ENCODE measurements at regions not wholly inside any gene's neighbourhood (a gene's known extent, or its start where the extent isn't known, plus 50 kb on each side); places are given as distances from the start of the nearest gene placed in this dataset.

DNA sequence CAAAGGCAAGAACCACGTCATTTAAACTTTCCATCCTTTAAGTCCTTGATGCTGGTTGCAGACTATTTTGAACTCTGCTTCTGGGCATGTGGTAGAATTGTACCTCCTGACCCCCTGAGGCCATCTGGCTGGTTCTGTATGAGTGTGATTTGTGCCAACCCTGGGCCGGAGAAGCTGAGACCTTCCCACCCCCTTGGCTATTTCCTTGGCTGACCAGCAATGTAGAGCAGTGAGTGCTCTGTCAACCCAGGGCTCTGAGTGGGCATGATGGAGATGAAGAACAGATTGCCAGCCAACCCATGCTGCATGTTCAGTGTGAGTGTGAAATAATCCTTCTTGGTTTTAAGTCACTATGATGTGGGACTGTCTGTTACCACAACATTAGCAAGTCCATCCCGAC lies 82.1 kb upstream of the RASGRP1 start:
- Histone ChIP-seq H3K4me1 (ENCODE audit: control insufficient read depth in 5 of 5, insufficient read depth in 5 of 5, low read length in 5 of 5) (peaks cover 0 to 1% (median 0%) of the 10 kb centered on the region in 5 donors), H3K9me3 (ENCODE audit: control insufficient read depth in 4 of 4, insufficient read depth in 3 of 4, low read length in 3 of 4) (peaks cover 0 to 4% (median 0%) of the 10 kb centered on the region in 4 donors), H3K36me3 (ENCODE audit: control insufficient read depth in 4 of 4, insufficient read depth in 4 of 4, low read length in 4 of 4) (no peaks in the 10 kb centered on the region), H3K27me3 (ENCODE audit: control insufficient read depth in 3 of 3, insufficient read depth in 3 of 3, low read length in 2 of 3) (no peaks in the 10 kb centered on the region), H3K27ac (ENCODE audit: low read depth in 1 of 2, low read length in 1 of 2) (no peak overlapping the region), H3K9ac (ENCODE audit: insufficient read depth in 1 of 2, low read length in 2 of 2) (no peak overlapping the region), H3K4me3 (no peak overlapping the region)
- 81 to 88% methylated on average over 3 of the region's 3 CpGs for WGBS, 2 donors
- TF ChIP-seq, protein P1, sequence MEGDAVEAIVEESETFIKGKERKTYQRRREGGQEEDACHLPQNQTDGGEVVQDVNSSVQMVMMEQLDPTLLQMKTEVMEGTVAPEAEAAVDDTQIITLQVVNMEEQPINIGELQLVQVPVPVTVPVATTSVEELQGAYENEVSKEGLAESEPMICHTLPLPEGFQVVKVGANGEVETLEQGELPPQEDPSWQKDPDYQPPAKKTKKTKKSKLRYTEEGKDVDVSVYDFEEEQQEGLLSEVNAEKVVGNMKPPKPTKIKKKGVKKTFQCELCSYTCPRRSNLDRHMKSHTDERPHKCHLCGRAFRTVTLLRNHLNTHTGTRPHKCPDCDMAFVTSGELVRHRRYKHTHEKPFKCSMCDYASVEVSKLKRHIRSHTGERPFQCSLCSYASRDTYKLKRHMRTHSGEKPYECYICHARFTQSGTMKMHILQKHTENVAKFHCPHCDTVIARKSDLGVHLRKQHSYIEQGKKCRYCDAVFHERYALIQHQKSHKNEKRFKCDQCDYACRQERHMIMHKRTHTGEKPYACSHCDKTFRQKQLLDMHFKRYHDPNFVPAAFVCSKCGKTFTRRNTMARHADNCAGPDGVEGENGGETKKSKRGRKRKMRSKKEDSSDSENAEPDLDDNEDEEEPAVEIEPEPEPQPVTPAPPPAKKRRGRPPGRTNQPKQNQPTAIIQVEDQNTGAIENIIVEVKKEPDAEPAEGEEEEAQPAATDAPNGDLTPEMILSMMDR (IDR thresholded peaks at IDR 0.05; ENCODE audit: control extremely low read depth, extremely low read depth): no peak
- ATAC-seq (ENCODE audit: insufficient read depth, low FRiP score): no peak
- no peak for DNase-seq

DNA sequence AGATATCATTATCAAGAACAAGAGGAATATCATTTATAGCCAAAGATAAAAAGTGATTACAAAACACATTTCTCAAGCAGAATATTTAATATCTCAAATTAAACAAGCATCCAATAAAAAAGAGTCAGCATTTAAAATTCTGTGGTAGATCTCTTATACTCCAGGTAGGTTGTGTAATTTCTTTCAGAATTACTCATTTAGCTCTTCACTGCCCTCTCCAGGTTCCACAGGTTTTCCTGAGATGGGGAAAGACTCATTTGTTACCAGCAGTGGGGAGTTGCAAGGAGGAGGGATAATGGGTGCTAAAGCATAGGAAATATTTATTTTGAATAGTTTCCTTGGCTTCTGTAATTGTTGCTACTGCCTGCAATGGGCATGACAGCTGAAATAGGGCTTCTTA lies 83.1 kb upstream of the RASGRP1 start:
- Histone ChIP-seq H3K27me3 (ENCODE audit: control insufficient read depth in 3 of 3, insufficient read depth in 3 of 3, low read length in 2 of 3) (no peaks in the 10 kb centered on the region), H3K9me3 (ENCODE audit: control insufficient read depth in 4 of 4, insufficient read depth in 3 of 4, low read length in 3 of 4) (peaks cover 0 to 4% (median 0%) of the 10 kb centered on the region in 4 donors), H3K4me1 (ENCODE audit: control insufficient read depth in 5 of 5, insufficient read depth in 5 of 5, low read length in 5 of 5) (peaks cover 0 to 1% (median 0%) of the 10 kb centered on the region in 5 donors), H3K9ac (ENCODE audit: insufficient read depth in 1 of 2, low read length in 2 of 2) (no peak overlapping the region), H3K27ac (ENCODE audit: low read depth in 1 of 2, low read length in 1 of 2) (no peak overlapping the region), H3K36me3 (ENCODE audit: control insufficient read depth in 4 of 4, insufficient read depth in 4 of 4, low read length in 4 of 4) (no peaks in the 10 kb centered on the region), H3K4me3 (no peak overlapping the region)
- TF ChIP-seq, protein P1 (IDR thresholded peaks at IDR 0.05; ENCODE audit: control extremely low read depth, extremely low read depth): no peak
- DNase-seq (peak in 2 of 3 donors; percentile 21 to 23), ATAC-seq (ENCODE audit: insufficient read depth, low FRiP score) (no peak)

DNA sequence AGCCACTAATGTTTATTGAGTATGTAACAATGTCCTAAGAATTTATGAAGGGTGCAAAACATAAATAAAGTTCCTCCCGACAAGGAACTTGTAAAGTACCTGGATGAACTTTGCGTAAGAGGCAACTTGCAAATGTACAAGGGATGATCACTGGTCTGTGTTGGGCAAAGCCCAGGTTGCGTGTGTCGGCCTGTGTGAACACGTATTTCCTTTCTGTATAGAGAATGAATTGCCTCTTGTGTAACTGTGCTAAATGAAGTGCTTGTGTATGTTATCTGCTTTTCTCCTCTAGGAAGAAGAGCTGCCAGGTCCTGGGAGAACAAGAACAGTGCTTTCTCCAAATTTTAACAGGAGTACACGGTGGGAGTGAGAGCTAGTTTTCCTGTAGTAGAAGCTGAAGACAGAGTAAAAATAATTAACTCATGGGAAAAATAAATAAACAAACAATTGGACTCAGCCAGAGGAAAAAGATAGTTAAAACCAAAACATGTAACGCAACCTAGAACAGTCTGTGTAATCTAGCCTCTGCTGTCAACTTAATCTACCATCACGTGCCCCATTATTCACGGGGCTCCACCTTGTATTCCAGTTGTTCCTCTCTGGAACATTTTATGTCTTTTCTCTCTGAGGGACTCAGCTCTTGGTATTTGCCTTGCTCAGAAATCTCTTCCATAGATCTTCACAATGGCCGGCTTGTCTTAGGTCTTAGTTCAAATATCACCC lies 83.7 kb upstream of the RASGRP1 start:
- peak overlapping the region in 1 of 2 donors; percentile 11 for H3K27ac ChIP-seq (ENCODE audit: low read depth in 1 of 2, low read length in 1 of 2)
- WGBS, 2 donors: 60 to 64% methylated on average over 10 of the region's 10 CpGs
- H3K4me1 ChIP-seq (ENCODE audit: control insufficient read depth in 5 of 5, insufficient read depth in 5 of 5, low read length in 5 of 5): peaks cover 0 to 1% (median 0%) of the 10 kb centered on the region in 5 donors
- no peaks in the 10 kb centered on the region for H3K27me3 ChIP-seq (ENCODE audit: control insufficient read depth in 3 of 3, insufficient read depth in 3 of 3, low read length in 2 of 3)
- no peak for ATAC-seq (ENCODE audit: insufficient read depth, low FRiP score)
- H3K36me3 ChIP-seq (ENCODE audit: control insufficient read depth in 4 of 4, insufficient read depth in 4 of 4, low read length in 4 of 4): no peaks in the 10 kb centered on the region
- H3K9ac ChIP-seq (ENCODE audit: insufficient read depth in 1 of 2, low read length in 2 of 2): no peak overlapping the region
- no peak overlapping the region for H3K4me3 ChIP-seq
- DNase-seq: peak in 2 of 3 donors; percentile 26 to 55
- TF ChIP-seq, protein P1 (IDR thresholded peaks at IDR 0.05; ENCODE audit: control extremely low read depth, extremely low read depth): no peak
- peaks cover 0 to 3% (median 0%) of the 10 kb centered on the region in 4 donors for H3K9me3 ChIP-seq (ENCODE audit: control insufficient read depth in 4 of 4, insufficient read depth in 3 of 4, low read length in 3 of 4)

DNA sequence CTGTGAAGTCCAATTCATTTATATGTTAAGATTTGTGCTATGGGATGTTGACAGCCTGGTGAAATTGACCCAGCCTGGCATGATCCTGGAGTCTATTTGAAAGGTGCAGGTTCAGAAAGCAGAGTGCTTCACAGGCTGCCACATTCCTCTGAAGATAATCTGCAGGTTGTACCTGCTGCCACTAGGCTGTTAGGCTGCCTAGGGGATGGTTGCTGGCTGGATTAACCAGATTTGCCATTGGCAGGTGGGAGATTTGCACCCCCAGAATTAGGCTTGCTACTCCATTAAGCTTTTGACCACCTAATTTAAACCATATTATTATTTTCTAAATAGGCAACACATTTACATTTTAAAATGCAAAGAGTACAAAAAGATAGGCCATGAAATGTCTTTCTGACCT lies 85.8 kb upstream of the RASGRP1 start:
- H3K27ac ChIP-seq (ENCODE audit: low read depth in 1 of 2, low read length in 1 of 2): no peak overlapping the region
- ATAC-seq (ENCODE audit: insufficient read depth, low FRiP score) (no peak), DNase-seq (no peak)
- H3K4me3 ChIP-seq: no peak overlapping the region
- H3K9me3 ChIP-seq (ENCODE audit: control insufficient read depth in 4 of 4, insufficient read depth in 3 of 4, low read length in 3 of 4): no peaks in the 10 kb centered on the region
- H3K9ac ChIP-seq (ENCODE audit: insufficient read depth in 1 of 2, low read length in 2 of 2): no peak overlapping the region
- H3K36me3 ChIP-seq (ENCODE audit: control insufficient read depth in 4 of 4, insufficient read depth in 4 of 4, low read length in 4 of 4): no peaks in the 10 kb centered on the region
- H3K27me3 ChIP-seq (ENCODE audit: control insufficient read depth in 3 of 3, insufficient read depth in 3 of 3, low read length in 2 of 3): no peaks in the 10 kb centered on the region
- H3K4me1 ChIP-seq (ENCODE audit: control insufficient read depth in 5 of 5, insufficient read depth in 5 of 5, low read length in 5 of 5): peaks cover 0 to 1% (median 0%) of the 10 kb centered on the region in 5 donors
- TF ChIP-seq, protein P1 (IDR thresholded peaks at IDR 0.05; ENCODE audit: control extremely low read depth, extremely low read depth): no peak
